ENCODE measurements at regions not wholly inside any gene's neighbourhood (a gene's known extent, or its start where the extent isn't known, plus 50 kb on each side); places are given as distances from the start of the nearest gene placed in this dataset.
"Not testable (repeated sequence)": the region's sequence is repeated elsewhere in the genome, so short reads cannot be mapped to it uniquely, and the experiment has no call there.

DNA sequence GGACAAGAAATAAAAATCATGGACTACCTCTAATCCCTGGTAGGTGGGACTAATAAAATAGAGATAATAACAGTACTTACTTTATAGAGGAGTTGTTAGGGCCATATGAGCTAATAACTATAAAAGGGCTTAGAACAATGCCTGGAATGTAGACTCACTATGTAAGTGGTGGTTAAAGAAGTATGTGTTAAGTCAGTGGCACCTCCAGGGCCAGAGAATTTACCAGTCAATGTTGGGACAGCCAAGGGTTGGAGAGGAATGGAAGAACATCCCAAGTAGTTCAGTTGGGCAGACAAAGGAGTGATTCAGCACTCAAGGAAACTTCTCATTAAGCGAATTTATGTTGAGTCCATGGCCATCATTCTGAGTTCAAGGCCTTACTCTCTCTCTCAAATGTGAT lies 116.8 kb downstream of the OTOR start:
- no peak for DNase-seq

GRCh38 chr20:16865406-16865805 lies 117.2 kb downstream of the OTOR start:
- no peak for DNase-seq

GRCh38 chr20:16873124-16873523 lies 125.0 kb downstream of the OTOR start:
- DNase-seq: not testable (repeated sequence)

DNA sequence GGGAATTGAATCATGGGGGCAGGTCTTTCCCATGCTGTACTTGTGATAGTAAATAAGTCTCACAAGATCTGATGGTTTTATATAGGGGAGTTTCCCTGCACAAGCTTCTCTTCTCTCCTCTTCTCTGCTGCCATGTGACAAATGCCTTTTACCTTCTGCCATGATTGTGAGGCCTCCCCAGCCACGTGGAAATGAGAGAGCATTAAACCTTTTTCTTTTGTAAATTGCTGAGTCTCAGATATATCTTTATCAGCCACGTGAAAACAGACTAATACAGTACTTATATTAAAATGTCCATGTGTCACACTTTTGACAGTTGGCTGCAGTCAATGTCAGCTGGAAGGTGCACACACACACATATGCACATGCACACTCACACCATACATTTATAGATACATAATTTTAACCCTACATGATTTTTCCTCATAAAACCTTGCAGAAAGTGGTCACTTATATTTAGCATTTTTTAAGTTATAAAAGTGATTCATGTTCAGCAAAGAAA lies 128.9 kb downstream of the OTOR start:
- DNase-seq: no peak

DNA sequence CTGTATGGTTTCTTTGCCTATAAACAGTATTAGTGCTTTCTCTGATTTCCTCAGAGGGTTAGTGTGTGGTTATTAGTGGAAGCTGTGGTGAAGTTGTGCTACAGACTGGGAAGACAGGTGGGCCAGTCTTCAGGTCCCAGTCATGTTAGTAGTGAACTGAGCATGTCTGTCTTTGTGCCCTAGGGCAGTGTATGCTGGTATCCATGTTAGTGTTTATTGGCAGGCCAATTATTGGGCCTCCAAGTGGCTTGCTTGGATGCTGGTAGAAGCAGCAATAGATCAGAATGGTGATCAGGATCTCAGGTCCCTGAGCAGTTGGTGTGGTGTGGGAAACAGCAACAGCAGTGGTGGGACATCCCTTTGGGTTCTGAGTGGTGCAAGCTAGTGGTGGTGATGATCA lies 137.6 kb downstream of the OTOR start:
- no peak for DNase-seq

DNA sequence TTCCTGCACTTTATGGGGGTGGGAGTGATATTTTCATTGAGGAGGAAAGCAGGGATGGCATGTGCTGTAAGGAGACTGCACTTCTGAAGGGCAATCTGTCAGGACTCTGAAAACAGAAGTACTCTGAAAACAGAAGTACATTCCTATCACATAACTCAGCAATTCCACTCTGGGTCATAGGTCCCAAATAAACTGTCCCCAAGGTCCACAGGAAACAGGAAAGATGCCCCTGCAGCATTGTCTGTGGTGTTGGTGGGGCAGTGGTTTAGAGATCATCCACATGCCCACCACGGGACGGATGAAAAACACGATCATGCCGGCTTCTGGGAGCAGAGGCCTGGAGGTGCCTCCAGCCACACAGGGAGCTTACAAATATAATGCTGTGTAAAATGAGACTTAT lies 150.3 kb downstream of the OTOR start:
- no peak for DNase-seq

DNA sequence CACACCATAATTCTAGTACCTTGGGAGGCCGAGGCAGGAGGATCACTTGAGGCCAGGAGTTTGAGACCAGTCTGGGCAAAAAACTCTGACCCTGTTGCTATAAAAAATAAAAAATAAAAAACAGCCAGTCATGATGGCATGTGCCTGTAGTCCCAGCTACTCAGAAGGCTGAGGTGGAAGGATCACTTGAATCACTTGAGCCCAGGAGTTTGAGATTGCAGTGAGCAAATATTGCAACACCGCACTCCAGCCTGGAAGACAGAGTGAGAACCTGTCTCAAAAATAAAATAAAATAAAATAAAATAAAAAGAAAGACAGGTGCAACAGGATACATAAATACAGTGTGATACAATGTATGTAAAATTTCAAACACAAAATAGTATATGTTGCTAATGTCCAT lies 154.5 kb downstream of the OTOR start:
- no peak for DNase-seq

DNA sequence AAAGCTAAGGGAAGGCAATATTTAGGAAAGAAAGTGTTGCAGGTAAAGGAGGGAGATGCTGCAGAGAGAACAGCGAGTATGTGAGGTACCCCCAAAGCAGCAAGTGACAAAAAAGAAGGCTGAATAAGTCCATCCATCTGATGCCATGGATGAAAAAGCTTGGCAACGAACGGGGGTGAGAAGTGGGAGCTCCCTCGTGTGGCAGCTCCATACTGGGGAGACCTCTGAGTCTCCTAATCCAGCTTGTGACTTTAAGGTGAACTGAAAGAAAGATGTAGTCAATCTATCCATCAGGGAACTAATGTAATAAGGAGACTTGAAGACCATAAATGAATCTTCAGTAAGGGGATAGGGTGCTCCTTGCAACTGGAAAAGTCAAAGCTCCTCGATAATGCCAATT lies 156.6 kb downstream of the OTOR start:
- DNase-seq: no peak

- no peak for DNase-seq
Measured at GRCh38 chr20:16914277-16914676, 166.1 kb downstream of the OTOR start.

GRCh38 chr20:16916165-16916564 lies 168.0 kb downstream of the OTOR start:
- no peak for DNase-seq

- DNase-seq: no peak
Measured at GRCh38 chr20:16917636-16918035, 169.5 kb downstream of the OTOR start.

DNA sequence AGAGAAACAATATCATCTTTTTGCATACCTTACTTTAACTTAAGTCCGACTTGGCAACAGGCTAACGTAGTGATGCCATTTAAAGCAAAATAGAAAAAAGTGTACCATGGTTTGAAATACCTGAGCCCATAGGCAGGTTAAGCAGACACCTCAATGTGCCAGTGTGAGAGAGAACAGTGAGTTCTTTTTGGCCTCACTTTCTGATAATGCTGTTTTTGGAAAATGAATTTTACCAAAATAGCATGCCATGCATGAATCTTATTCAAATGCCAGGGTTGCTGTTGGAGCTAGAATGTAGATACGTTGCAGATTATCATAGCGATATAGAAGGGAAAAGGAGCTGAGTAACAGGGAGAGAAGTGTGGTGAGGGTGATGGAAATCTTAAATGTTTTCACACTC lies 170.2 kb downstream of the OTOR start:
- no peak for DNase-seq

- no peak for DNase-seq
Measured at GRCh38 chr20:16919841-16920240, 171.7 kb downstream of the OTOR start.

DNA sequence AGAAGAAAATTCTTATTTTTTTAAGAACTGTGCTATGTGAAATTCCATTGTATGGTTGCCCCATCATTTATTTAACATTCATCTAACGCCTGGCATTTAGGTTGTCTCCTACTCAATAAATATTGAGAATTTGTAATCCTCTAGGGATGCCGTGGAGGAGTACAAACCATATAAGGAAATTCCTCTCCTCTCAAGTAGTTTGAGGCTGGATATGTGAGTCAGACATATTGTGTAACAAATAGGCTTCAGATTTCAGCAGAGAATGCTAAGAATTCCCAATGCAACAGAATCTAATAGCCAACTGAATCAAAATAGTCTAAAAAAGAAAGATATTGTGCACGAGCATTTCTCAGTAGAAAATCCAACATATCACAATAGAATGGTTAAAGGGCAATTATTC lies 174.7 kb downstream of the OTOR start:
- no peak for DNase-seq

- no peak for DNase-seq
Measured at GRCh38 chr20:16926626-16927430, 178.7 kb downstream of the OTOR start.

DNA sequence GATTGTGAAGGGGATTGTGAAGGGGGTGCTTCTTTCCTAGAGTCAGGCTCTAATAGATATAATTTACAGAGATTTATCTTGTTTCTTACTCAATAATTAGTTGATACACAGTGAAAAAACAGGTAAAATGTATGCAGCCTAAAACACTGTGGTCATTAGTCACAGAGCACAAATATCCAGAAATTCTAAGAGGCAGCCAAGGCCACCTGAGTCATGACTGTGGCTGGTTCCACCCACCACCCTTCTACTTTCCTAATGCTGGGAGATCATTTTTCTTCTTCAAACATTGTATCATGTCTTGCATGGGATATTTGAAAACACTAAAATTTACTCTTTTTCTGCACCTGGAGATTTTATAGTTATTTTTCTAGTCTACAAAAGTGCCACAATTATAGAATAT lies 181.6 kb downstream of the OTOR start:
- DNase-seq: no peak

- DNase-seq: no peak
Measured at GRCh38 chr20:16930656-16931055, 182.5 kb downstream of the OTOR start.

DNA sequence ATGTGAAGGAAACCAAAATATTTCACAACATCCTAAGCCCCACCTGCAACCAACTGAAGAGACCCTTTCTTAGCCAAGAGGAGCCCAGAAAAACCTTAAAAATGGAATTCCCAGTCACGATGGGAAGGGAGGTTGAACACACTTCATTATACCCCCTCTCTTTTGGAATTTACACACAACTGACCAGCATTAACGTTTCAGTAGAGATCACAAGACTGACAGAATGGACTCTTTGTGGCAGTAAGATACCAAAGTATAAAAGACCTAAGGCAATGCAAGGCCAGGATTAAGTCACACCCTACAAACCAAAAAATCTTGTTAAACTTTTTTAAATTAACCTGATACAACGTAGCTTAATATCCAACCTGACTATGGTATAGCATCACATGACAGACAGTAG lies 190.9 kb downstream of the OTOR start:
- no peak for DNase-seq

DNA sequence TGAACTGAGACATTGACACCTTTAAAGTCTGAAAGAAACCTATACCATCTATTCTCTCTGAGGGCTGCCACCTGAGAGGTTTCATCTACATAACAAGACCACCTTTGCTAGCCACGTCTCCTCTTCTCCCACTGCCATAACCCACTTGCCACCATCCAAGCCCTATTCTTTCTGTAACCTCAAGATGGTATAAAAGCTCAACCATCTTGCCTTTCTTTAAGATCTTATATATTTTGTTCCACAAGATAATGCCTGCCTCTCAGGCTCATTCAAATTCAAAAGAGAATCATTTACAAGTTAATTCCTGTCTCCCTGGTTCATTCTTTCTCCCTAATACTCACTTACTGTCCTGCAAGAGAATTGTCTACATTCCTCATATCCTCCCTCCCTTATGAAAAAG lies 192.5 kb downstream of the OTOR start:
- DNase-seq: no peak

- DNase-seq: no peak
Measured at GRCh38 chr20:16942051-16942450, 193.9 kb downstream of the OTOR start.

GRCh38 chr20:16942756-16943155 lies 194.6 kb downstream of the OTOR start:
- DNase-seq: no peak

DNA sequence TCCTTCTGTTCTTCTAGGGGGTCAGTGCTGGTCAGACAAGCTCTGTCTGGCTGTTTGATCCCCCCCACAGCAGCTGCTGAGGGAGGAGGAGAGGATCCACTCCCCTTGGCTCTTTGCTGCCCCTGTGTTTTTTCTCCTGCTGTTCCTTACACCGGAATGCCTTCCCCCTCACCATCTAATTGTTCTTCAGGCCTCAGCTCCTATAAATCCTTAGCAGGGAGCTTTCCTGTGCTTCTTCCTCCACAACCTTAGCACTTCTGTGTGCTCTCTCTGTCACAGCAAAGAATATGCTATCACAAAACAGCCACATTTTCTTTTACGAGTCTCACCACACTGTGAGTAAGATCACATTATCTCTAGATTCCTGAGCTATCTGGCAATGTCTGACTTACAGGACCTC lies 196.6 kb downstream of the OTOR start:
- DNase-seq: no peak

GRCh38 chr20:16945619-16946018 lies 197.5 kb downstream of the OTOR start:
- DNase-seq: no peak

GRCh38 chr20:16946097-16946496 lies 197.9 kb downstream of the OTOR start:
- DNase-seq: no peak

GRCh38 chr20:16947479-16947878 lies 199.3 kb downstream of the OTOR start:
- no peak for DNase-seq

Data from CD4-positive, alpha-beta T cell treated with Interleukin-6 for 4 hours (primary cell).